Left lung (tissue), 4 donors: ENCODE measurements at regions not wholly inside any gene's neighbourhood (a gene's known extent, or its start where the extent isn't known, plus 50 kb on each side); places are given as distances from the start of the nearest gene placed in this dataset.

Source experiments
- ATAC-seq: fragments of 200-7000 bp; cut with Tn5 transposase; one replicate; pipeline ENCODE4 v1.9.1; 2020; ENCODE audit warnings: moderate library complexity
- DNase-seq, 4 donors: peaks; one replicate each; pipeline ENCODE4 v3.0.0-alpha.2; 2013 to 2020
- H3K27ac ChIP-seq, 2 donors: fragments of 200-600 bp; sonication (generic) in 1 of 2; one replicate each; pipeline versions ENCODE4 v1.5.0 to v1.8.0; 2020 to 2021
- H3K27me3 ChIP-seq, 2 donors: fragments of 200-600 bp; sonication (generic) in 1 of 2; one replicate each; pipeline versions ENCODE4 v1.5.0 to v1.8.0; 2020 to 2021
- H3K36me3 ChIP-seq, 2 donors: fragments of 200-600 bp; sonication (generic) in 1 of 2; one replicate each; pipeline versions ENCODE4 v1.5.0 to v1.8.0; 2020 to 2021
- H3K4me1 ChIP-seq, 2 donors: fragments of 200-600 bp; one replicate each; pipeline ENCODE4 v1.8.0; 2021
- H3K4me3 ChIP-seq, 2 donors: fragments of 200-600 bp; sonication (generic) in 1 of 2; one replicate each; pipeline versions ENCODE4 v1.5.0 to v1.8.0; 2020 to 2021; ENCODE audit warnings: mild to moderate bottlenecking in 1 of 2
- H3K9me3 ChIP-seq, 2 donors: fragments of 200-600 bp; sonication (generic) in 1 of 2; one replicate each; pipeline versions ENCODE4 v1.5.0 to v1.8.0; 2020 to 2021
- CTCF ChIP-seq, 2 donors: fragments of 200-600 bp; sonication (generic) in 1 of 2; IDR thresholded peaks; one replicate each; pipeline versions ENCODE4 v1.5.0 to v1.8.0; 2021; ENCODE audit warnings: antibody characterized with exemption in 2 of 2
- intact Hi-C, 2 donors: fragments of 100-400 bp; cut with DNase I; formaldehyde crosslinking; loops; one replicate each; pipeline versions ENCODE4 v1.11.2 to v1.14.2; 2022
- donor health status: DM: no; HTN: yes; CAD: no.
- donor health status: DM: no; HTN: no; CAD: no.

GRCh38 chr5:85927632-85928031 lies 690.1 kb upstream of the COX7C start:
- Histone ChIP-seq H3K4me1 (no peaks in the 10 kb centered on the region), H3K27me3 (no peaks in the 10 kb centered on the region), H3K27ac (no peak overlapping the region), H3K4me3 (no peak overlapping the region), H3K9me3 (peaks cover 0 to 14% of the 10 kb centered on the region in 2 donors), H3K36me3 (no peaks in the 10 kb centered on the region)
- intact Hi-C loops = no loop called here
- no peak for TF ChIP-seq CTCF (IDR thresholded peaks at IDR 0.05)
- DNase-seq = no peak
- ATAC-seq = no peak

- intact Hi-C loops = no loop called here
- ATAC-seq (no peak), DNase-seq (no peak)
- H3K36me3 ChIP-seq = no peaks in the 10 kb centered on the region
- no peak overlapping the region for H3K4me3 ChIP-seq
- TF ChIP-seq CTCF (IDR thresholded peaks at IDR 0.05) = no peak
- H3K27me3 ChIP-seq = no peaks in the 10 kb centered on the region
- no peaks in the 10 kb centered on the region for H3K4me1 ChIP-seq
- peaks cover 0 to 16% of the 10 kb centered on the region in 2 donors for H3K9me3 ChIP-seq
- no peak overlapping the region for H3K27ac ChIP-seq
Observed at GRCh38 chr5:85929713-85930112, 688.0 kb upstream of the COX7C start.

DNA sequence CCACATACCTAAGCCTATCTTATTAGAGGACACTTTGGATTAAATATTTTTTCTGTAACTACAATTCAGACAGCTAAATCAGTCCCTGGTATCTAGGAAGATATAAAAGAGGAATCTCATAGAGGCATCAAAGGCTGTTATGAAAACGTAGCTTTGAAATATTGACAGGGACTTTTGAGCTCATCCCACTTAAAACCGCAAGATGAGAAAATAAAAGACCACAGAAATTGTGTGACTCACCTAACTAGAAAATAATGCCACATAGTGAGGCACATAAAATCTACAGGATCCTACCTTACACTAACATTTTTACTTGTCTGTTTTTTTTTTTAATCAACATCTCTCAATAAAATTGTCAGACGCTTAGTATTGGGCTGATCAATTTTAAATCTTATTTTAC lies 686.5 kb upstream of the COX7C start:
- ATAC-seq (no peak), DNase-seq (no peak)
- peaks cover 0 to 4% of the 10 kb centered on the region in 2 donors for H3K9me3 ChIP-seq
- no peaks in the 10 kb centered on the region for H3K4me1 ChIP-seq
- H3K27me3 ChIP-seq = no peaks in the 10 kb centered on the region
- H3K36me3 ChIP-seq = no peaks in the 10 kb centered on the region
- intact Hi-C loops = no loop called here
- no peak overlapping the region for H3K27ac ChIP-seq
- H3K4me3 ChIP-seq = no peak overlapping the region
- no peak for TF ChIP-seq CTCF (IDR thresholded peaks at IDR 0.05)

- no peak for DNase-seq
- no peaks in the 10 kb centered on the region for H3K4me1 ChIP-seq
- peaks cover 0 to 4% of the 10 kb centered on the region in 2 donors for H3K9me3 ChIP-seq
- no peak for TF ChIP-seq CTCF (IDR thresholded peaks at IDR 0.05)
- no peaks in the 10 kb centered on the region for H3K36me3 ChIP-seq
- H3K27me3 ChIP-seq = no peaks in the 10 kb centered on the region
- ATAC-seq = no peak
- no peak overlapping the region for H3K4me3 ChIP-seq
- H3K27ac ChIP-seq = no peak overlapping the region
- intact Hi-C loops = no loop called here
Observed at GRCh38 chr5:85938201-85938600, 679.5 kb upstream of the COX7C start.

DNA sequence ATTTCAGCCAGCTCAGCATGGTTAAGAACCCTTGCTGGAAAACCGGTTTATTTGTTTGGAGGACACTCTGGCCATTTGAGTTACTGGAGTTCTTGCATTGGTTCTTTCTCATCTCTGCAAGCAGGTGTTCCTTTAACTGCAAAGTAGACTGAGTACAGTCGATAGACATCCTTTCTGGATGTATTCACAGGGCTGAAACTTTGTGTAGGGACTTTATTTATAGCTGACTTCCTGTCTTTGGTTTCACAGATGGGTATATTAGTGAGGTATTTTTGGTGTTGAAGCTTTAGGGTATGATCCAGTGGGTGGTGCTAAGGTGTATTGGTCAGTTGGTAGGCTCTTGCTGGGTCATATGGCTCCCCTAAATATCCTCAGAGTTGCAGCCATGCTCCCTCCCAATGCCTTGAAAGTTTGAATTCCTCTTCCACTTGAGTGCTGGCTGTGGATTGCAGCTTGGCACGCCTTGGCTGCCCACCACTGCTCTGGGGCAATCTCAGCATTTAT lies 666.0 kb upstream of the COX7C start:
- Histone ChIP-seq H3K27me3 (no peaks in the 10 kb centered on the region), H3K36me3 (no peaks in the 10 kb centered on the region), H3K27ac (no peak overlapping the region), H3K9me3 (peaks cover 0 to 15% of the 10 kb centered on the region in 2 donors), H3K4me1 (no peaks in the 10 kb centered on the region), H3K4me3 (no peak overlapping the region)
- ATAC-seq (no peak), DNase-seq (no peak)
- intact Hi-C loops = no loop called here
- no peak for TF ChIP-seq CTCF (IDR thresholded peaks at IDR 0.05)
